HG03159 (cell line): ENCODE measurements at regions not wholly inside any gene's neighbourhood (a gene's known extent, or its start where the extent isn't known, plus 50 kb on each side); places are given as distances from the start of the nearest gene placed in this dataset.
"Not testable (repeated sequence)": the region's sequence is repeated elsewhere in the genome, so short reads cannot be mapped to it uniquely, and the experiment has no call there.

Experiments used
- ATAC-seq: cut with Tn5 transposase; IDR thresholded peaks from one replicate; pipeline ENCODE4 v1.9.1; 2021; ENCODE audit warnings: mild to moderate bottlenecking, moderate library complexity; ENCODE audit not compliant: unreplicated experiment

DNA sequence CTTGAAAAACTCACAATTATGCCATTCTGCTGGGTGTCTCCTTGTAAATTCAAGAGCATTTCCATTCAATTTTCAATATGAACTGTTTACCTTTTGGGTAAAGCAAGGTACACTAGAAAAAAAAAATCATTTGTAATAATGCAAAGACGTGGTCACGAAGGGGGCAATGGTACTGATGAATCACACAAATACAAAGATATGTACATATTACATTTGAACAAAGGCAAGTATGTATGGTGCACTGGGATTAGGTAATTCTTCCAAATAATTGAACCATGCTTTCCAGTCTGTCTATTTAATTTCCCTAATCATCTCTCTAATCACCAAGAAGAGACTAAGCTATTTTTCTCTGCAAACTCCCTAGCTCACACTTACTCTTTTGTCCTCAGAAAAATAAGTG is 63.4 kb upstream of the RNF38 start:
- ATAC-seq = no peak

DNA sequence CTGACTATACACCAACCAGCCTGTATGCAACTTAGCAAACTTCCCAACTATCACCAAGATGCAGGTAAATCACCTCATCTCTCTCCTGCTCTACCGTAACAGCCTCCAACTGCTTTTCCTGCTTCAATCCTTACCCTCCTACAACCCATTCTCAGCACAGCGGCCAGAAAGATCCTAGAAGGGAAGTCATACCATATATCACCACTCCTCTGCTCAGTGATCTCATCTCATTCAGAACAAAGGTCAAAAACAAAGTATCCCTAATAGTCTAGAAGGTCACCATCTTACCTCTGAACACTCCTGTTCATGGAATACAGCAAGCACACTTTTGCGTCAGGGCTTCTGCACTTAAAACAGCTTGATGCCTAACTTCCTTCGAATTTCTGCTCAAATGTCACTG is 62.2 kb upstream of the RNF38 start:
- no peak for ATAC-seq

- ATAC-seq = no peak
These were observed 61.3 kb upstream of the RNF38 start for GRCh38 chr9:36461323-36461722.

- ATAC-seq = not testable (repeated sequence)
These were observed 58.4 kb upstream of the RNF38 start for GRCh38 chr9:36458430-36458915.

GRCh38 chr9:36457836-36458429 is 57.9 kb upstream of the RNF38 start:
- no peak for ATAC-seq

DNA sequence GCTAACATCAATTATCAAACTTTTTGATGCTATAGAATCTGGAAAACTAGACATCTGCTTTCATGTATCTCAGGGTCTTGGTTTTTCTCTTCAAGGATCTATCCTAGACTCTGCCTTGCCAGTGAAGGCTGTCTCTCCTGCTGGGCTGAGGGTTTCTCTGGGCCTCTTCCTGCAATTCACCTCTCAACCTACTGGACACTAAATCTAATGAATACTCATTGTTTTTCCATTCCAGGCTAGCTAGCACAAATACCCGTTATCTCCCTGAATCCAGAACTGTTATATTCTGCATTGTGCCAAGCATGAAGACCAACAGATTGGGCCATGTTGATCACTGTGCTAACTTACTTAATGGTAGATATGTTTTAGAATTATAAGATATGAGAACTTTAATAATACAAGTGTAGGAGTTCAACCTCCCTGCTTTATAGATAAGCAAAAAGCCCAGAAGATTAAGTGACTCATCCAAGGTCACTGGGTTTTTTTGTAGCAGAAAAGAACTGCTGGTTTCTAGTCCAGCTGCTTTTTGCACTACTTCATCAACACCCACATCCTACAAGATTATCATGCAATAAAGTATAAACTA is 56.5 kb upstream of the RNF38 start:
- no peak for ATAC-seq

GRCh38 chr9:36451949-36452348 is 51.9 kb upstream of the RNF38 start:
- no peak for ATAC-seq

DNA sequence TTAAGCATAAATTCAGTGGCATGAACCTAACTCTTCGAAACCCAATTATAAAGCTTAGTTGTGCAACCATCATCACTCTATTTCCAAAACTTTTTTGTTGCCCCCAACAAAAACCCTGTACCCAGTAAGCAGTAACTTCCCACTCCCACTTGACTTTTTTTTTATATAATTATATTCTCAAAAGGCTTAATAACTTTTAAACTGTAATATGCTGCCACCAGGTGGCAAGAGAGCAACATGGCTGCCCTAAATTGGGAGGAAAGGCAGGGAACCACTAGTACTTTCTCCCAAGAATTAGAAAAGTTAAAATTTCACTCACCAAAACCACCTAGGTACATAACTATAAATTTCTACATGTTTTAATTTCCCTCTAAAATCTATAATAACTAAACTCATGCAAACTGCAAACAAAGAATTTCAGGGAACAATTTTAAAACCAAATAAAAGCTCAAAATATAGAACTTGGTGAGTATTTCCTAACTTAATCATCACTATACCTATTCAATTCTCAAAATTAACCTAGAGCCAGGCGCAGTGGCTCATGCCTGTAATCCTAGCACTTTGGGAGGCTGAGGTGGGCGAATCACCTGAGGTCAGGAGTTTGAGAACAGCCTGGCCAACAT is 50.2 kb upstream of the RNF38 start:
- no peak for ATAC-seq
